ENCODE measurements at regions not wholly inside any gene's neighbourhood (a gene's known extent, or its start where the extent isn't known, plus 50 kb on each side); places are given as distances from the start of the nearest gene placed in this dataset.
"Not testable (repeated sequence)": the region's sequence is repeated elsewhere in the genome, so short reads cannot be mapped to it uniquely, and the experiment has no call there.

- no peak for TF ChIP-seq CTCF (IDR thresholded peaks at IDR 0.05; ENCODE audit: poor library complexity, severe bottlenecking)
- Histone ChIP-seq H3K9me3 (ENCODE audit: severe bottlenecking) (no peaks in the 10 kb centered on the region), H3K36me3 (ENCODE audit: low read depth) (no peaks in the 10 kb centered on the region), H3K4me1 (ENCODE audit: insufficient read depth, poor library complexity, severe bottlenecking) (no peaks in the 10 kb centered on the region), H3K4me3 (ENCODE audit: severe bottlenecking) (no peak overlapping the region), H3K27me3 (ENCODE audit: insufficient read depth, poor library complexity, severe bottlenecking) (no peaks in the 10 kb centered on the region), H3K27ac (ENCODE audit: poor library complexity, severe bottlenecking) (no peak overlapping the region)
- no peak for DNase-seq (ENCODE audit: low spot score)
- ATAC-seq (ENCODE audit: low read depth), result no peak
Measured at GRCh38 chr12:43196268-43196907, 355.6 kb downstream of the ADAMTS20 start.

GRCh38 chr12:43193096-43193495 is 358.9 kb downstream of the ADAMTS20 start:
- not testable (repeated sequence) for H3K4me1 ChIP-seq (ENCODE audit: insufficient read depth, poor library complexity, severe bottlenecking); H3K4me3 ChIP-seq (ENCODE audit: severe bottlenecking); H3K9me3 ChIP-seq (ENCODE audit: severe bottlenecking); H3K27me3 ChIP-seq (ENCODE audit: insufficient read depth, poor library complexity, severe bottlenecking); ATAC-seq (ENCODE audit: low read depth); DNase-seq (ENCODE audit: low spot score); H3K36me3 ChIP-seq (ENCODE audit: low read depth); H3K27ac ChIP-seq (ENCODE audit: poor library complexity, severe bottlenecking)

GRCh38 chr12:43192442-43192841 is 359.6 kb downstream of the ADAMTS20 start:
- not testable (repeated sequence) for ATAC-seq (ENCODE audit: low read depth); H3K27me3 ChIP-seq (ENCODE audit: insufficient read depth, poor library complexity, severe bottlenecking); H3K36me3 ChIP-seq (ENCODE audit: low read depth); H3K9me3 ChIP-seq (ENCODE audit: severe bottlenecking); H3K4me3 ChIP-seq (ENCODE audit: severe bottlenecking); H3K4me1 ChIP-seq (ENCODE audit: insufficient read depth, poor library complexity, severe bottlenecking); H3K27ac ChIP-seq (ENCODE audit: poor library complexity, severe bottlenecking); DNase-seq (ENCODE audit: low spot score)

- H3K36me3 ChIP-seq (ENCODE audit: low read depth), result no peaks in the 10 kb centered on the region
- H3K27me3 ChIP-seq (ENCODE audit: insufficient read depth, poor library complexity, severe bottlenecking), result no peaks in the 10 kb centered on the region
- no peak for ATAC-seq (ENCODE audit: low read depth)
- no peak overlapping the region for H3K27ac ChIP-seq (ENCODE audit: poor library complexity, severe bottlenecking)
- H3K4me3 ChIP-seq (ENCODE audit: severe bottlenecking), result no peak overlapping the region
- DNase-seq (ENCODE audit: low spot score), result no peak
- no peaks in the 10 kb centered on the region for H3K4me1 ChIP-seq (ENCODE audit: insufficient read depth, poor library complexity, severe bottlenecking)
- H3K9me3 ChIP-seq (ENCODE audit: severe bottlenecking), result no peaks in the 10 kb centered on the region
- TF ChIP-seq CTCF (IDR thresholded peaks at IDR 0.05; ENCODE audit: poor library complexity, severe bottlenecking), result no peak
Measured at GRCh38 chr12:43180242-43180641, 371.8 kb downstream of the ADAMTS20 start.

- Histone ChIP-seq H3K36me3 (ENCODE audit: low read depth) (no peaks in the 10 kb centered on the region), H3K4me3 (ENCODE audit: severe bottlenecking) (no peak overlapping the region), H3K27me3 (ENCODE audit: insufficient read depth, poor library complexity, severe bottlenecking) (no peaks in the 10 kb centered on the region), H3K4me1 (ENCODE audit: insufficient read depth, poor library complexity, severe bottlenecking) (no peaks in the 10 kb centered on the region), H3K27ac (ENCODE audit: poor library complexity, severe bottlenecking) (no peak overlapping the region), H3K9me3 (ENCODE audit: severe bottlenecking) (no peaks in the 10 kb centered on the region)
- no peak for DNase-seq (ENCODE audit: low spot score)
- TF ChIP-seq CTCF (IDR thresholded peaks at IDR 0.05; ENCODE audit: poor library complexity, severe bottlenecking), result no peak
- no peak for ATAC-seq (ENCODE audit: low read depth)
Measured at GRCh38 chr12:43179486-43179885, 372.5 kb downstream of the ADAMTS20 start.

GRCh38 chr12:43177276-43177675 is 374.7 kb downstream of the ADAMTS20 start:
- Histone ChIP-seq H3K4me3 (ENCODE audit: severe bottlenecking) (no peak overlapping the region), H3K9me3 (ENCODE audit: severe bottlenecking) (no peaks in the 10 kb centered on the region), H3K36me3 (ENCODE audit: low read depth) (no peaks in the 10 kb centered on the region), H3K4me1 (ENCODE audit: insufficient read depth, poor library complexity, severe bottlenecking) (no peaks in the 10 kb centered on the region), H3K27ac (ENCODE audit: poor library complexity, severe bottlenecking) (no peak overlapping the region), H3K27me3 (ENCODE audit: insufficient read depth, poor library complexity, severe bottlenecking) (no peaks in the 10 kb centered on the region)
- TF ChIP-seq CTCF (IDR thresholded peaks at IDR 0.05; ENCODE audit: poor library complexity, severe bottlenecking), result no peak
- DNase-seq (ENCODE audit: low spot score) (no peak), ATAC-seq (ENCODE audit: low read depth) (no peak)
